Upper lobe of left lung (tissue), 4 donors: ENCODE measurements at regions not wholly inside any gene's neighbourhood (a gene's known extent, or its start where the extent isn't known, plus 50 kb on each side); places are given as distances from the start of the nearest gene placed in this dataset.

Source experiments
- EP300 ChIP-seq, 4 donors: sonication (generic); formaldehyde crosslinking; IDR thresholded peaks; one replicate each; pipeline ENCODE4 v1.5.1; 2017; ENCODE audit warnings: antibody characterized with exemption in 4 of 4, control low read depth in 2 of 4
- POLR2A ChIP-seq, 4 donors: fragments of 450-650 bp; IDR thresholded peaks; one replicate each; pipeline ENCODE4 v1.5.1; 2016 to 2017; ENCODE audit warnings: antibody characterized with exemption in 4 of 4, mild to moderate bottlenecking in 2 of 4
- POLR2AphosphoS5 ChIP-seq, 2 donors: sonication (generic); formaldehyde crosslinking; IDR thresholded peaks; one replicate each; pipeline ENCODE4 v1.5.1; 2017; ENCODE audit warnings: antibody characterized with exemption in 2 of 2
- TF ChIP-seq, protein P1 (sequence below), 6 experiments: fragments of 450-650 bp in 4 of 6; fragments of 200-600 bp in 2 of 6; sonication (generic) in 2 of 6; IDR thresholded peaks; one replicate each; pipeline ENCODE4 v1.5.1; 2016 to 2019; ENCODE audit warnings: antibody characterized with exemption in 6 of 6

DNA sequence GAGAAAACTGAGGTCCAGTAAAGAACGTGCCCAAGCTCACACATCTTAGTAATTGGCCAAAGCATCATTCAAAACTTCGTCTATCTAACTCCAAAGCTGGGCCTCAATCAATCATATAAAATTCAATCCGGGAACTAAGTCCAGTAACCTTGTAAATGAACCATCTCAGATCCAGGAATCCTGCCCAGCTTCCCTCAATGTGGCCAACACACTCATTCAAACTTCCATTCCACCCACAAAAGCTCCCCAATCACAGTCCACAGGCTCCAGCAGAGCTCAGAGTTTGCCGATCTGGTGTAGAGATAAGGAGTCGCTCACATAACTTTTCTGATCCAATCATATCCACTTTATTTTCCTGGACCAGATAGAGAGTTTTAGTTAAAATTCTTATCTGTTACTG, 144.8 kb downstream of the SPATA18 start:
- TF ChIP-seq, protein P1, sequence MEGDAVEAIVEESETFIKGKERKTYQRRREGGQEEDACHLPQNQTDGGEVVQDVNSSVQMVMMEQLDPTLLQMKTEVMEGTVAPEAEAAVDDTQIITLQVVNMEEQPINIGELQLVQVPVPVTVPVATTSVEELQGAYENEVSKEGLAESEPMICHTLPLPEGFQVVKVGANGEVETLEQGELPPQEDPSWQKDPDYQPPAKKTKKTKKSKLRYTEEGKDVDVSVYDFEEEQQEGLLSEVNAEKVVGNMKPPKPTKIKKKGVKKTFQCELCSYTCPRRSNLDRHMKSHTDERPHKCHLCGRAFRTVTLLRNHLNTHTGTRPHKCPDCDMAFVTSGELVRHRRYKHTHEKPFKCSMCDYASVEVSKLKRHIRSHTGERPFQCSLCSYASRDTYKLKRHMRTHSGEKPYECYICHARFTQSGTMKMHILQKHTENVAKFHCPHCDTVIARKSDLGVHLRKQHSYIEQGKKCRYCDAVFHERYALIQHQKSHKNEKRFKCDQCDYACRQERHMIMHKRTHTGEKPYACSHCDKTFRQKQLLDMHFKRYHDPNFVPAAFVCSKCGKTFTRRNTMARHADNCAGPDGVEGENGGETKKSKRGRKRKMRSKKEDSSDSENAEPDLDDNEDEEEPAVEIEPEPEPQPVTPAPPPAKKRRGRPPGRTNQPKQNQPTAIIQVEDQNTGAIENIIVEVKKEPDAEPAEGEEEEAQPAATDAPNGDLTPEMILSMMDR (IDR thresholded peaks at IDR 0.05), result no peak
- no peak for TF ChIP-seq POLR2A (IDR thresholded peaks at IDR 0.05)
- no peak for TF ChIP-seq EP300 (IDR thresholded peaks at IDR 0.05)
- TF ChIP-seq POLR2AphosphoS5 (IDR thresholded peaks at IDR 0.05), result no peak
